ENCODE measurements at regions not wholly inside any gene's neighbourhood (a gene's known extent, or its start where the extent isn't known, plus 50 kb on each side); places are given as distances from the start of the nearest gene placed in this dataset.

GRCh38 chr18:40932862-40933261, 1022.2 kb upstream of the PIK3C3 start:
- DNase-seq: no peak

GRCh38 chr18:40930211-40930882, 1024.7 kb upstream of the PIK3C3 start:
- peak in 1 of 2 experiments; percentile 45 for DNase-seq

DNA sequence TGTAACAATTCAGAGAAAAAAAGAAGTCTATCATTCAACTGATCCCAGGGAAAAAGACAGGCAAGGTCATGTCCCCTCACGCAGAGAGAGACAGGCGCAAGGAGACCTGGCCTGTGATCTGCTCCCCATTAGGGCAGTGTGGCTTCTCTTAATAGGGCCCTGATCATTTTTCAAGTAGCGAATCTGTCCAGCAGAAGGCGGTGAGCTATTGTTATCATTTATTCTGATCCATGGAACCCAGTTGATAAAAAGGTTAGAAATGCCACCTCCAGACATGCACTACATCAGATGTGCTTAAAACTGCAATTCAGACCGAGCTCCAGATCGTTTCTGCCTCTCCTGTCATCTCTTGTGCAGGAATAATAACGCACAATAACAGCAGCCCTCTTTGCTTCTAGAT, 1025.6 kb upstream of the PIK3C3 start:
- no peak for DNase-seq

DNA sequence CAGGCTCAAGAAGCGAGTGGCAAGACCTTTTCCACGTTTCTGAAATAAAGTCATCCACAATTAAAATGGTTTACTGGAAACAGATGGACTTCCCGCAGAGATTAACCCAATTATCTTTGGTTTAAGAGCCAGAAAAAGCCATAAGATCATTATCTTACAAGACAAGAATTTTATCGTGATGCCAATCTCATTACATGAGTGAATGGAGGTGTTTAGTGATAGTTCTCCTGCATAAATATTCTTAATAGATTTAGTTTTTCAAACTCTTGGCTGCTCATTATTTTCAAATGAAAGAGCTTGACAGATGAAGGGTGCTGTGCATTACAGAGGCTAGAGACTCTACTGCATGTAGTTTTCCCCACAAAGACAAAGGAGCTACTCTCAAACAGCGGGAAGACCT, 1028.4 kb upstream of the PIK3C3 start:
- peak; percentile 78 to 93 for DNase-seq

DNA sequence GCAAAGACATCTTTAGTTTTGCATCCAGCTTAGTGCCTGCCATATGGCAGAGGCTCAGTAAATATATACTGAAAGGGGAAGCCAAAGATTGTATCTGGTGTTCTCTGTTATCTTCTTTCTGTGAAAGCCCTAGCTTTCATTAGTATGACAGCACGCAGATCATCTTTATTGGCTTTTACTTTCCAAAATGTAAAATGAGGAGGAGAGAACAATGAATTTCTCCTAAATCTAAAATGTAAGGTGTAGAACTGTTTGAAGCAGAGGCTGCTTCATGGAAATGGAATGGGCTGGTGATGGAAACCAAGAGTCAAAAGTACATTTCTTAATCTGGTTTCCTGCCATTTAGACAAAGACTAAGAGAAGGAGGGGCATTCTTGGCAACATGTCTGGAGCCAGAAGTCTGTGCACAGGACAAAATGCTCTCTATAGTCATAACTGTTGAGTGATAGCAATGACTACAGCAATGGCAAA, 1029.9 kb upstream of the PIK3C3 start:
- peak in 1 of 2 experiments; percentile 64 for DNase-seq

DNA sequence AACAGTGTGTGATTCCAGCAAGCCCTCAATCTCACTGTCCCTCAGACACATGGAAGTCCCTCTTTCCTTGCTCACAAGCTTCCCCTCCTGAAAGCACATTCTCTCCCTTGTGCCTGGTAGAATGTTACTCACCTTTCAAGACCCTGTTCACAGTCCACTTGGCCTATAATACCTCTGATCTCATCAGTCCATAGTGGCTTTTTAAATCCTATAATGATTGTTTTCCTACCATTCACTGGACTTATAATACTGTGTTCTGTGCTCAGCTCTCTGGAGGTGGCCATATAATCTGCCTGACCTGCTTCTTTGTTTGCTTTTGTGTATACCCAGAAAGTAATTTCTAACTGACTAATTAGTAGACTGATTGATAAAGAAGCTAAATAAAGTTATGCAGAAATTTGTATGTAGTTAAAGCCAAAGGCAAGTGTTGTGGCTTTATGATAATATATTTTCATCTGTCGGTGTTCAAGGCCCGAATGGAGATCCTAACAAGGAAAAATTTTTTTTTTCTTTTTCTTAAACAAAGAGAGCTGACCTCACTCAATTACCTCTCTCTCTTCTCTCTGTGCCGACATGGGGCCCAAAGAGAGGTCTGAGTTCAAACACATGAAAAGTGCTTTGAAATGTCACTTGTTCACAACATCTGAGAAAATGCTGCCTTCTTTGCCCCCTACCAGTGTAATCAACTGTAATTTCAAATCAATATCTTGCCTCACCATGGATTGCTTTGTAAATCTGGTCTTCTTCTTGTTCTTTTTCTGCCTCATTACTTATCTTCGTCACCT, 1033.0 kb upstream of the PIK3C3 start:
- DNase-seq: no peak

- DNase-seq: no peak
Measured at GRCh38 chr18:40917056-40917455, 1038.0 kb upstream of the PIK3C3 start.

DNA sequence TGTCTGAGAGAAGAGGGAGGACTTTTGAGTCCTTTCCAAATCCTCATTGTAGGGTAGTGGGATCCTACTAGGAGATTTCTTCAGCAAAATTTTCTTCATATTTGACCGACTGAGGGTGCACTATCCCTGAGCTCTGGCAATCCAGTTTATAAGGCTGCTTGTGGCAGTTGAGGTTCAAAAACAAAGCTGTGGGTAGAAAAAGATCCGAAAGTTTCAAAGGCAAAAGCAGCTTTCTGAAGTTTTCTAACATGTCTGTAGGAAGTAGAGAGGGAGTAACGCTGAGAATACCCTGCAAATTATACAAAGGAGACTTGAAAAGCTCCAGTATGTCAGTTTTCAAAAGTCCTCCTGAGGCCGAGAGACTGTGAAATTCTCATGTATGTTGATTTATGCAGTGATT, 1039.3 kb upstream of the PIK3C3 start:
- DNase-seq: no peak

DNA sequence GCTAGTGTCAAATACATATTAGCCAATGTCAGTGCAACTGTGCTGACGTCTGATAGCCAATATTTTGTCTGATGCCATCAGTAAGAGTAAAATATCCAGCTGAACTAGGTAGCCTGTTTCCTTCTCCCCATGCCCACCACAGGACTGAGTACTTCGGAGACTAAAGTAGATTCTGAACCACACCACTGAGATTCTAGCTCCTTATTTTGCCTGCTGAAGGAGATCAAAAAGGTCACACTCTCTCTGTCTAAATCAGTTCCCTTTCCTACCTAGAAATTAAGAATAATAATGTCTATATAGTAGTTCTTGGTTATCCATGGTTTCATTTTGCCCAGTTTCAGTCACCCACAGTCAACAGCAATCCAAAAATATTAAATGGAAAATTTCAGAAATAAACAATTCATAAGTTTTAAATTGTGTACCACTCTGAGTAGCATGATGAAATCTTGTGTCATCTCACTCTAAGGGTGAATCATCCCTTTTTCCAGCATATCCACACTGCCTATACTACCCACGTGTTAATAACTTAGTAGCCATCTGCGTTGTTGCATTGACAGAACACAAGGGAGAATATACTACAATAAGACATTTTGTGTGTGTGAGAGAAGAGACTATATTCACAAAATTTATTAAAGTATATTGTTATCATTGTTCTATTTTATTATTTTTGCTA, 1043.3 kb upstream of the PIK3C3 start:
- DNase-seq: no peak

DNA sequence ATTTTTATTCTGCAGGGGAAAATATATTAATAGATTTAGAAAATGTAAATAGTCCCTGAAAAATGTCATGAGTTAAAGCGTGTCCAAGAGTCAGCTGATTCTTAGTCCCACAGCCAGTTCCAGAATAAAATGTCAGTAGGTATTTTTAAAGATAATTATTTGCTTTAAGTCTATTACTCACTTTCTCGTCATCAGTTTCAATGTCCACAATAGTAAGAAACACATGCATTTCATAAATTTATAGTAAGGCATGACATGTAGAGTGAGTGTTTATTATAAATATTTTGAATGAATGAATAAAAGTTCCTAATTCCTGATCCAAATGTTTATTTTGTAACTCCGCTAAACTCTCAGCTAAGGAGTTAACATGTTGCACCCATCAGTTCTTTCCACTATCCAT, 1044.0 kb upstream of the PIK3C3 start:
- DNase-seq: no peak

- DNase-seq: peak; percentile 2 to 46
Measured at GRCh38 chr18:40907842-40908241, 1047.2 kb upstream of the PIK3C3 start.

DNA sequence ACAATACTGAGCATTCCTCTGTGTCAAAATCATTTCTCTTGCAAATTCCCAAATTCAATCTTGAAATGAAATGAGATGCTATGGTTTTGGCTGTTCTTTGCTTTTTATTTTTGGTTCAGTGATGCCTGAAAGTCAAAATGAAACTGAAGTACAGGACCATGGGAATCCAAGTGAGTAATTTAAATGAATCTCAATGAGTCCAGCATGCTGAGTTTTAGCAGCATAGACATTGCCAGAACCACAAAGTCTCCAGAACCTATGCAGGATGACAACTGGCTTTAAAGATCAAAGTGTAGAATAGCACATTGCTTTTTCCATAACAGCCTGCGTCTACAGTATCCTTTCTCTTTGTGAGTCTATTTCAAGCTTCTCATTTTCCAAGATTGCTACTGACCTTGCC, 1050.7 kb upstream of the PIK3C3 start:
- no peak for DNase-seq

DNA sequence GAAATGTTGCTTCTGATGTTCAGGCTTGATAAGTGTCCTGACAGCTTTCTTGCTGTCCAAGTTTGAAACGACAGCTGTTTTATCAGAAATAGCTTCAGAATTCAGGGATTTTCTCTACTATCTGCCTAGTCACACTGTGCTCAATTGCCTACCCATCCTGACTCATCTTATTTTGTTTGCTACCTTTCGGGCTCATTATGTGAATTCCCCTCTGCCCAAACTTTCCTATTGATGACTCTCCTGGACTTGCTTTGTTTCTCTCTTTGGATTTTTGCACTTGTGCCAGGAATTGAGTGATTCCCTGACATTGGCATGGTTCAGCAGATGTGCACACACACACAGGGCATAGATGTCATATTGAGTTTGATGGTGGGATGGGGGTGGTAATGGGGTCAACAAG, 1052.6 kb upstream of the PIK3C3 start:
- DNase-seq: no peak

GRCh38 chr18:40897884-40898283, 1057.2 kb upstream of the PIK3C3 start:
- DNase-seq: no peak

GRCh38 chr18:40883271-40883670, 1071.8 kb upstream of the PIK3C3 start:
- DNase-seq: no peak

- no peak for DNase-seq
Measured at GRCh38 chr18:40882468-40882867, 1072.6 kb upstream of the PIK3C3 start.

DNA sequence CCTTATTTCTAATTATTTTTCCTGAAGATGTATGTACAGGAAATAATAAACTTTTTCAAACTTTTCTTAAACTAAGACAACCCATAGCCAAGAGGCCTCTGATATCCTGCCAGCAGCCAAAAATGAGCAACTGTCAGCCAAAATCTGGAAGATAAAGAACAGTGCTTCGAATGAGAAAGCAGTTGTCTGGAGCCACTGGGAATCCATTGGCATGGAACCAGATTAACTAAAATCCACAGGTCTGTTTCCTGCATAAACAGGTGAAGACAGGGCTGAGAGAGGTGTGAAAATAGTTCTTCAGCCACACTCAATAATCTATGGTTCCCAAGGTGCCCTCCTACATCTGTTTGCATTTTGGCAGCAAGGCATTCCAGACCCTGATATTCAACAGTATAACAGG, 1076.7 kb upstream of the PIK3C3 start:
- DNase-seq: no peak

GRCh38 chr18:40877096-40877495, 1077.9 kb upstream of the PIK3C3 start:
- no peak for DNase-seq

- no peak for DNase-seq
Measured at GRCh38 chr18:40875101-40875615, 1079.9 kb upstream of the PIK3C3 start.

GRCh38 chr18:40874233-40874632, 1080.8 kb upstream of the PIK3C3 start:
- DNase-seq: no peak

DNA sequence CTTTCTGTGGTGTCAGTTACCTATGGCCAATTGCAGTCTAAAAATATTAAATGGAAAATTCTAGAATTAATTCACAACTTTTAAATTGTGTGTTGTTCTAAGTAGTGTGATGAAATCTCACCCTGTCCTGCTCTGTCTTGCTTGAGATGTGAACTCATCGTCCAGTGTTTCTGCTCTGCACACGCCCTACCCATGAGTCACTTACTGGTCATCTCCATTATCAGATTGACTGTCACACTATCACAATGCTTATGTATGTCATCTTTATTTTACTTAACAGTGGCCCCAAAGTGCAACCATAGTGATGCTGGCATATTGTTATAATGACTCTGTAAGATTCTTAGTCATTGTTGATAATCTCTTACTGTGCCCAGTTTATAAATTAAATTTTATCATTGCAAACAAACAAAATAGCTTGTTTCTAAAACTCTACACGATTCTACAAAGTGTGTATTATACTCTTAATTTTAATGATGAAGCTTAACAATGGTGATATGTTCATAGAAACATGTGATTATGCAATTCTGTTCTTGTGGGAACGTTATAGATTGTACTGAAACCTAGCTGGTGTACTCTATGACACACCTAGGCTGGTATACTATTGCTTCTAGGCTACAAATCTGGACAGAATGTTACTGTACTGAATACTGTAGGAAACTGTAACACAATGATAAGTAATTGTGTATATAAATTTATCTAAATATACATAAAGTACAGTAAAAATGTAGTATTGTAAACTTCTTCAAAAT, 1086.8 kb upstream of the PIK3C3 start:
- DNase-seq: no peak

- DNase-seq: no peak
Measured at GRCh38 chr18:40867459-40867858, 1087.6 kb upstream of the PIK3C3 start.

GRCh38 chr18:40866968-40867367, 1088.1 kb upstream of the PIK3C3 start:
- no peak for DNase-seq
